Fibroblast of lung (primary cell): ENCODE measurements at regions not wholly inside any gene's neighbourhood (a gene's known extent, or its start where the extent isn't known, plus 50 kb on each side); places are given as distances from the start of the nearest gene placed in this dataset.

Experiments
- DNase-seq, 2 donors: peaks; one replicate each; pipeline versions ENCODE4 v3.0.0 to v3.0.0-alpha.2; 2010; ENCODE audit warnings: low read depth in 2 of 2
- H2AFZ ChIP-seq: 2 replicates; pipeline ENCODE4 v1.5.1; 2012; ENCODE audit warnings: low read length, control low read depth, inconsistent platforms
- H3K27ac ChIP-seq: 2 replicates; pipeline ENCODE4 v1.5.1; 2011; ENCODE audit warnings: low read length, control low read depth; ENCODE audit not compliant: insufficient read depth
- H3K27me3 ChIP-seq: 2 replicates; pipeline ENCODE4 v1.5.1; 2011; ENCODE audit warnings: mild to moderate bottlenecking, low read length; ENCODE audit not compliant: control insufficient read depth, insufficient read depth
- H3K36me3 ChIP-seq: 2 replicates; pipeline ENCODE4 v1.5.1; 2011; ENCODE audit warnings: low read length; ENCODE audit not compliant: control insufficient read depth, insufficient read depth
- H3K4me1 ChIP-seq: 2 replicates; pipeline ENCODE4 v1.5.1; 2011; ENCODE audit warnings: low read length; ENCODE audit not compliant: control insufficient read depth, insufficient read depth; ENCODE audit errors: extremely low read depth
- H3K4me2 ChIP-seq: 2 replicates; pipeline ENCODE4 v1.5.1; 2011; ENCODE audit warnings: low read length, control low read depth; ENCODE audit not compliant: insufficient read depth; ENCODE audit errors: extremely low read depth
- H3K4me3 ChIP-seq, 4 experiments: fragments of 200-600 bp in 1 of 4; sonication (generic) in 1 of 4; replicated peaks in 1 of 4; 2 replicates each; pipeline ENCODE4 v1.5.1; 2011 to 2016; ENCODE audit warnings: low read length in 4 of 4, low read depth in 3 of 4, mild to moderate bottlenecking in 3 of 4, control low read depth in 2 of 4, inconsistent platforms in 1 of 4, mixed read lengths in 1 of 4; ENCODE audit not compliant: insufficient read depth in 1 of 4; ENCODE audit errors: control extremely low read depth in 1 of 4
- H3K79me2 ChIP-seq: 2 replicates; pipeline ENCODE4 v1.5.1; 2012; ENCODE audit warnings: mild to moderate bottlenecking, low read length, inconsistent platforms; ENCODE audit not compliant: control insufficient read depth, insufficient read depth
- H3K9ac ChIP-seq: 2 replicates; pipeline ENCODE4 v1.5.1; 2011; ENCODE audit warnings: mild to moderate bottlenecking, low read length, control low read depth; ENCODE audit not compliant: insufficient read depth
- H3K9me3 ChIP-seq: 2 replicates; pipeline ENCODE4 v1.5.1; 2012; ENCODE audit warnings: low read depth, low read length; ENCODE audit not compliant: control insufficient read depth, insufficient read depth
- H4K20me1 ChIP-seq: 2 replicates; pipeline ENCODE4 v1.5.1; 2011; ENCODE audit warnings: low read length; ENCODE audit not compliant: control insufficient read depth, insufficient read depth; ENCODE audit errors: extremely low read depth
- CTCF ChIP-seq, 2 donors: IDR thresholded peaks in 1 of 2; conservative IDR thresholded peaks in 1 of 2; 1 replicate in 1 of 2; 2 replicates in 1 of 2; pipeline ENCODE4 v1.5.1; 2011 to 2012; ENCODE audit warnings: low read length in 2 of 2, control low read depth in 1 of 2, inconsistent platforms in 1 of 2, low read depth in 1 of 2, mild to moderate bottlenecking in 1 of 2
- EZH2 ChIP-seq: IDR thresholded peaks from 2 replicates; pipeline ENCODE4 v1.5.1; 2012; ENCODE audit warnings: low read length, control low read depth, mild to moderate bottlenecking; ENCODE audit errors: missing control alignments

- Histone ChIP-seq H3K4me2 (no peak overlapping the region), H3K27me3 (no peaks in the 10 kb centered on the region), H3K79me2 (no peaks in the 10 kb centered on the region), H3K4me1 (peaks cover 6% of the 10 kb centered on the region), H3K36me3 (no peaks in the 10 kb centered on the region), H2AFZ (no peak overlapping the region), H4K20me1 (no peaks in the 10 kb centered on the region), H3K9me3 (no peaks in the 10 kb centered on the region), H3K4me3 (no peak overlapping the region), H3K27ac (no peak overlapping the region), H3K9ac (no peak overlapping the region)
- TF ChIP-seq CTCF (conservative IDR thresholded peaks at IDR 0.05 in 1 of 2, IDR thresholded peaks at IDR 0.05 in 1 of 2; ENCODE audit: low read depth in 1 of 2, low read length in 2 of 2) (no peak), EZH2 (no peak)
- no peak for DNase-seq
Observed at GRCh38 chr3:27561576-27561975, 77.4 kb upstream of the SLC4A7 start.

- H3K27me3 ChIP-seq, result no peaks in the 10 kb centered on the region
- peaks cover 6% of the 10 kb centered on the region for H3K4me1 ChIP-seq
- no peak overlapping the region for H3K27ac ChIP-seq
- H3K9me3 ChIP-seq, result no peaks in the 10 kb centered on the region
- no peak overlapping the region for H2AFZ ChIP-seq
- H3K4me2 ChIP-seq, result no peak overlapping the region
- no peak for DNase-seq
- H3K9ac ChIP-seq, result no peak overlapping the region
- no peak for TF ChIP-seq EZH2
- no peak for TF ChIP-seq CTCF (conservative IDR thresholded peaks at IDR 0.05 in 1 of 2, IDR thresholded peaks at IDR 0.05 in 1 of 2; ENCODE audit: low read depth in 1 of 2, low read length in 2 of 2)
- no peaks in the 10 kb centered on the region for H3K79me2 ChIP-seq
- H3K4me3 ChIP-seq, result no peak overlapping the region
- H4K20me1 ChIP-seq, result no peaks in the 10 kb centered on the region
- no peaks in the 10 kb centered on the region for H3K36me3 ChIP-seq
Observed at GRCh38 chr3:27560484-27561056, 76.4 kb upstream of the SLC4A7 start.

- Histone ChIP-seq H3K79me2 (no peaks in the 10 kb centered on the region), H3K27me3 (no peaks in the 10 kb centered on the region), H3K9ac (no peak overlapping the region), H3K9me3 (no peaks in the 10 kb centered on the region), H4K20me1 (no peaks in the 10 kb centered on the region), H3K4me1 (peaks cover 6% of the 10 kb centered on the region), H3K4me3 (no peak overlapping the region), H3K36me3 (no peaks in the 10 kb centered on the region), H3K27ac (no peak overlapping the region), H2AFZ (peak overlapping the region; percentile 73), H3K4me2 (no peak overlapping the region)
- TF ChIP-seq CTCF (conservative IDR thresholded peaks at IDR 0.05 in 1 of 2, IDR thresholded peaks at IDR 0.05 in 1 of 2; ENCODE audit: low read depth in 1 of 2, low read length in 2 of 2) (no peak), EZH2 (no peak)
- DNase-seq, result peak; percentile 71 to 93
Observed at GRCh38 chr3:27559835-27560234, 75.7 kb upstream of the SLC4A7 start.
